Adrenal gland (tissue), 9 donors: ENCODE measurements at regions not wholly inside any gene's neighbourhood (a gene's known extent, or its start where the extent isn't known, plus 50 kb on each side); places are given as distances from the start of the nearest gene placed in this dataset.

ENCODE experiments used
- DNase-seq, 7 donors: peaks; one replicate each; pipeline ENCODE4 v3.0.0-alpha.2; 2019 to 2020
- H3K27ac ChIP-seq, 5 donors: fragments of 200-600 bp; sonication (generic) in 4 of 5; 1 replicate in 3 of 5; 2 replicates in 2 of 5; pipeline versions ENCODE4 v1.5.1 to v1.8.0; 2016 to 2020; ENCODE audit warnings: mild to moderate bottlenecking in 1 of 5
- H3K27me3 ChIP-seq: fragments of 200-600 bp; 2 replicates; pipeline ENCODE4 v1.8.0; 2021
- H3K36me3 ChIP-seq, 2 donors: fragments of 200-600 bp; replicated peaks in 1 of 2; 1 replicate in 1 of 2; 2 replicates in 1 of 2; pipeline versions ENCODE4 v1.5.1 to v1.8.0; 2018 to 2022
- H3K4me1 ChIP-seq, 2 donors: fragments of 200-600 bp; replicated peaks in 1 of 2; 1 replicate in 1 of 2; 2 replicates in 1 of 2; pipeline versions ENCODE4 v1.5.1 to v1.8.0; 2018 to 2021
- H3K4me3 ChIP-seq, 4 donors: fragments of 200-600 bp; sonication (generic) in 3 of 4; one replicate each; pipeline ENCODE4 v1.5.1; 2016 to 2018
- H3K9me3 ChIP-seq, 3 donors: fragments of 200-600 bp; sonication (generic) in 1 of 3; replicated peaks in 1 of 3; 1 replicate in 2 of 3; 2 replicates in 1 of 3; pipeline versions ENCODE4 v1.5.1 to v1.8.0; 2016 to 2021
- POLR2A ChIP-seq, 2 donors: fragments of 450-650 bp; IDR thresholded peaks; one replicate each; pipeline ENCODE4 v1.6.1; 2017; ENCODE audit warnings: antibody characterized with exemption in 2 of 2, mild to moderate bottlenecking in 2 of 2, moderate library complexity in 1 of 2
- WGBS, 4 donors: extraction: QIAGEN DNeasy Blood & Tissue Kit in 2 of 4; methylation state at CpG; one replicate each; pipeline versions ENCODE4 v1.1.5 to v1.1.7; 2013 to 2017; 5-methylcytosine and 5-hydroxymethylcytosine counted together
- intact Hi-C, 2 donors: fragments of 100-400 bp; cut with DNase I; formaldehyde crosslinking; loops; one replicate each; pipeline versions ENCODE4 v1.14.1 to v1.15.0; 2022 to 2023
- TF ChIP-seq, protein P1 (sequence below), 6 experiments: fragments of 450-650 bp in 4 of 6; fragments of 200-600 bp in 2 of 6; sonication (generic) in 1 of 6; IDR thresholded peaks; 1 replicate in 5 of 6; 2 replicates in 1 of 6; pipeline versions ENCODE4 v1.5.1 to v1.8.0; 2016 to 2021; ENCODE audit warnings: antibody characterized with exemption in 6 of 6, mild to moderate bottlenecking in 2 of 6, moderate library complexity in 1 of 6
- donor health status: healthy with polysubstance abuse.
- donor health status: Bipolar disorder and iron deficiency.
- donor health status: DM: yes; HTN: yes; CAD: no.
- donor health status: DM: no; HTN: no; CAD: no.
- donor health status: DM: no; HTN: no; CAD: no.

DNA sequence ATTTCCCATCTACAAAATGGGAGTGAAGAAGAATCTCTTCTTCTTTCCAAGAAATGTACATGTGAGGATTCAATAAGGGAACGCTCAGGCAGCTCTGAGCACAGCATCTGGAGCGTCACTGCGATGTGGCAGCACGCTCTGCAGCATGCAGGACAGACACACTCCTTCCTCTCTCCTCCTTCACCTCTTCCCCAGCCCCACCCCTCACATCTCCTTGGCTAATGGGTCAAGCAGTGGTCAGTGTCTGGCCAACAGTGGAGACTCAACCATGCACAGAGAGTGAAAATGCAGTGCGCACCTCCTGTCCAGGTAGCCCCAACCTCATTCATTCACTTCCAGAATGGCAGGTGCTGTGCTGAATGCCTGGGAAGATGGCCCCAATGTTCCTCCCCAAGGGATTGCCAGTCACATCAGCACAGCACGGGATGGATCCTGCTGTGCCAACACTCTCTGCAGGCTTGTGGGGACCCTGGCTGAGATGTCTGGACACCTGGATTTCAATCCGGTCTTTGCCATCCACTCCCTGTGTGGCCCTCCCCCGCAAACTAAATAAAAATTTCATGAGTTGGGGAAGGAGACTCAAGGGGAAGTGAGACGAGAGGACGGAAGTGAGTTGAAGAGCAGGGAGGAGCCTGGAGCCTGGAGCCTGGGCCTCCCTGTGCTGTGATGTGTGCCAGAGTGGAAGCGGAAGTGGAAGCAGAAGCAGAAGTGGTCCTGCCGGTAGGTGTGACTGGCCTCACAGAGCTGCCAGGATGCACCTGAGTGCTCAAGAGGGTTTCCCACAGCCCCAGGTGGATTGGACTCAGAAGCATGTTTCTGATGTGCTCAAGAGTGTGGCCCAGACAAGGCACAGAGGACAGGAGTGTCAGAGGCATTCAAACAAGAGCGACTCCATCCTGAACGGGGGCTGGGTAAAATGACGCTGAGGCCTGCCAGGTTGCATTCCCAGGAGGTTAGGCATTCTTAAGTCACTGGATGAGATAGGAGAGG, 163.9 kb downstream of the SMAD6 start:
- TF ChIP-seq, protein P1, sequence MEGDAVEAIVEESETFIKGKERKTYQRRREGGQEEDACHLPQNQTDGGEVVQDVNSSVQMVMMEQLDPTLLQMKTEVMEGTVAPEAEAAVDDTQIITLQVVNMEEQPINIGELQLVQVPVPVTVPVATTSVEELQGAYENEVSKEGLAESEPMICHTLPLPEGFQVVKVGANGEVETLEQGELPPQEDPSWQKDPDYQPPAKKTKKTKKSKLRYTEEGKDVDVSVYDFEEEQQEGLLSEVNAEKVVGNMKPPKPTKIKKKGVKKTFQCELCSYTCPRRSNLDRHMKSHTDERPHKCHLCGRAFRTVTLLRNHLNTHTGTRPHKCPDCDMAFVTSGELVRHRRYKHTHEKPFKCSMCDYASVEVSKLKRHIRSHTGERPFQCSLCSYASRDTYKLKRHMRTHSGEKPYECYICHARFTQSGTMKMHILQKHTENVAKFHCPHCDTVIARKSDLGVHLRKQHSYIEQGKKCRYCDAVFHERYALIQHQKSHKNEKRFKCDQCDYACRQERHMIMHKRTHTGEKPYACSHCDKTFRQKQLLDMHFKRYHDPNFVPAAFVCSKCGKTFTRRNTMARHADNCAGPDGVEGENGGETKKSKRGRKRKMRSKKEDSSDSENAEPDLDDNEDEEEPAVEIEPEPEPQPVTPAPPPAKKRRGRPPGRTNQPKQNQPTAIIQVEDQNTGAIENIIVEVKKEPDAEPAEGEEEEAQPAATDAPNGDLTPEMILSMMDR (IDR thresholded peaks at IDR 0.05) = no peak
- TF ChIP-seq POLR2A (IDR thresholded peaks at IDR 0.05) = no peak
- intact Hi-C loops = no loop called here
- H3K27me3 ChIP-seq = no peaks in the 10 kb centered on the region
- 83 to 88% (median 86%) methylated on average over 14 to 15 of the region's 15 CpGs for WGBS, 4 donors
- no peaks in the 10 kb centered on the region for H3K4me1 ChIP-seq
- peak in 5 of 7 donors; percentile 22 to 59 (median 33) for DNase-seq
- H3K27ac ChIP-seq = no peak overlapping the region
- no peaks in the 10 kb centered on the region for H3K9me3 ChIP-seq
- H3K36me3 ChIP-seq = no peaks in the 10 kb centered on the region
- no peak overlapping the region for H3K4me3 ChIP-seq

DNA sequence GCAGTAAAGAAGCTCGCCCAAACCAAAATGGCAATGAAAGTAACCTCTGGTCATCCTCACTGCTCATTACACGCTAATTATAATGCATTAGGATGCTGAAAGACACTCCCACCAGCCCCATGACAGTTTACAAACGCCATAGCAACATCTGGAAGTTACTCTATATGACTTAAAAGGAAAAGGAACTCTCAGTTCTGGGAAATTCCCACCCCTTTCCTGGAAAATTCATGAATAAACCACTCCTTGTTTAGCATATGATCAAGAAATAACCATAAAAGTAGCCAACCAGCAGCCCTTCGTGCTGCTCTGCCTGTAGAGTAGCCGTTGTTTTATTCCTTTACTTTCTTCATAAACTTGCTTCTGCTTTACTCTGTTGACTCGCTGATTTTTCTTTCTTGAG, 164.6 kb downstream of the SMAD6 start:
- Histone ChIP-seq H3K4me3 (no peak overlapping the region), H3K27ac (no peak overlapping the region), H3K4me1 (no peaks in the 10 kb centered on the region), H3K9me3 (no peaks in the 10 kb centered on the region), H3K27me3 (no peaks in the 10 kb centered on the region), H3K36me3 (no peaks in the 10 kb centered on the region)
- 82 to 91% (median 89%) methylated on average over 6 of the region's 6 CpGs for WGBS, 4 donors
- no peak for TF ChIP-seq POLR2A (IDR thresholded peaks at IDR 0.05)
- TF ChIP-seq, protein P1 (IDR thresholded peaks at IDR 0.05) = no peak
- no peak for DNase-seq
- intact Hi-C loops = no loop called here

DNA sequence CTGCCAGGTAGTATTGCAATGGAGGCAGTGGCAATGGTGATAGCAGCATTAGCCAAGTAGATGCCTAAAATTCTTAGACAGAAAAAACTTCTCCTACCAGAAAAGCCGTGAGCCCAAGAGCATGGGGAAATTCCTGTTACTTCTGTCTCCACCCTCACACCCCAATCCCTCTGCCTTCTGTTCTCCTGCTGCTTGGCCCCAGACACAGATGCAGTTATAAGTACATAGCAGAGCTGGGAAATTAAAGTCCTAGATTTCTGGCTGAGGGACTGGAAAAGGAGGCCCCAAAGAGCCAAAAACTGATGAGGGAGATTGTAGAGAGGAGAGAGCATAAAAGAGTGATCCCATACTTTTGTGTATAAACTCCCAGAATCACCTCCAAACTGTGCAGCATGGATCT, 166.9 kb downstream of the SMAD6 start:
- DNase-seq = peak in 1 of 7 donors; percentile 1
- TF ChIP-seq, protein P1 (IDR thresholded peaks at IDR 0.05) = no peak
- TF ChIP-seq POLR2A (IDR thresholded peaks at IDR 0.05) = no peak
- Histone ChIP-seq H3K27ac (no peak overlapping the region), H3K4me1 (no peaks in the 10 kb centered on the region), H3K36me3 (no peaks in the 10 kb centered on the region), H3K27me3 (no peaks in the 10 kb centered on the region), H3K9me3 (no peaks in the 10 kb centered on the region), H3K4me3 (no peak overlapping the region)
- WGBS, 4 donors = 67 to 83% (median 75%) methylated on average over 1 of the region's 1 CpG
- intact Hi-C loops = no loop called here

DNA sequence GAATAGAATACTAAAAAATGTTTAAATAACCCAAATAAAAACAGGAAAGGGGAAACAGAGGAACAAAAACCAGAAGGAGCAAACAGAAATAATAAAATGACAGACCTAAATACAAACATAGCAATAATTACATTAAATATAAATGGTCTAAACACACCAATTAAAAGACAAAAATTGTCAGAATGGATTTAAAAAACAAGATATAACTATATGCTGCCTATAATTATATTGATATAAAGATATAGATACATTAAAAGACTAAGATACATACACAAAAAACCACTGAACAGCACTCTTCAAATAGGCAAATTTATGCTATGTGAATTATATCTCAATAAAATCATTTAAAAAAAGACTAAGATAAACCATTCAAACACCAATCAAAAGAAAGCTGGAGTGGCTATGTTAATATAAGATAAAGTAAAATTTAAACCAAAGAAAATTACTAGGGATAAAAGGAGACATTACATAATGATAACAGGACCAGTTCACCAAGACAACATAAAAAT, 168.9 kb downstream of the SMAD6 start:
- intact Hi-C loops = no loop called here
- Histone ChIP-seq H3K4me1 (no peaks in the 10 kb centered on the region), H3K36me3 (no peaks in the 10 kb centered on the region), H3K27me3 (no peaks in the 10 kb centered on the region), H3K9me3 (no peaks in the 10 kb centered on the region), H3K4me3 (no peak overlapping the region), H3K27ac (no peak overlapping the region)
- DNase-seq = no peak
- TF ChIP-seq, protein P1 (IDR thresholded peaks at IDR 0.05) = no peak
- no peak for TF ChIP-seq POLR2A (IDR thresholded peaks at IDR 0.05)
